A549 (cell line): ENCODE measurements at regions not wholly inside any gene's neighbourhood (a gene's known extent, or its start where the extent isn't known, plus 50 kb on each side); places are given as distances from the start of the nearest gene placed in this dataset.

ENCODE experiments used
- CEBPB ChIP-seq, 2 experiments: fragments of >200 bp in 1 of 2; sonication (Bioruptor Twin) in 1 of 2; formaldehyde crosslinking in 1 of 2; IDR thresholded peaks; 2 replicates each; pipeline ENCODE4 v1.6.1; 2012 to 2016
- CHD4 ChIP-seq: fragments of 200-600 bp; sonication (generic); IDR thresholded peaks from 2 replicates; pipeline ENCODE4 v1.6.1; 2016; ENCODE audit warnings: antibody characterized with exemption, mild to moderate bottlenecking, borderline replicate concordance
- EP300 ChIP-seq, 2 experiments: fragments of >200 bp; sonication (Bioruptor Twin); formaldehyde crosslinking; IDR thresholded peaks; 2 replicates in 1 of 2; 3 replicates in 1 of 2; pipeline ENCODE4 v1.6.1; 2016 to 2017
- GATA3 ChIP-seq: IDR thresholded peaks from 2 replicates; pipeline ENCODE4 v1.6.1; 2012; ENCODE audit warnings: borderline replicate concordance
- NR3C1 ChIP-seq: fragments of >200 bp; sonication (Bioruptor Twin); formaldehyde crosslinking; IDR thresholded peaks from 3 replicates; pipeline ENCODE4 v1.6.1; 2017
- POLR2A ChIP-seq: IDR thresholded peaks from 2 replicates; pipeline ENCODE4 v1.6.1; 2012; ENCODE audit warnings: mild to moderate bottlenecking, low read length
- TF ChIP-seq, protein P1 (sequence below): fragments of >200 bp; sonication (Bioruptor Twin); formaldehyde crosslinking; IDR thresholded peaks from 3 replicates; pipeline ENCODE4 v1.6.1; 2016
- TF ChIP-seq, protein P2 (sequence below): fragments of >200 bp; sonication (Bioruptor Twin); formaldehyde crosslinking; IDR thresholded peaks from 3 replicates; pipeline ENCODE4 v1.5.1; 2016

DNA sequence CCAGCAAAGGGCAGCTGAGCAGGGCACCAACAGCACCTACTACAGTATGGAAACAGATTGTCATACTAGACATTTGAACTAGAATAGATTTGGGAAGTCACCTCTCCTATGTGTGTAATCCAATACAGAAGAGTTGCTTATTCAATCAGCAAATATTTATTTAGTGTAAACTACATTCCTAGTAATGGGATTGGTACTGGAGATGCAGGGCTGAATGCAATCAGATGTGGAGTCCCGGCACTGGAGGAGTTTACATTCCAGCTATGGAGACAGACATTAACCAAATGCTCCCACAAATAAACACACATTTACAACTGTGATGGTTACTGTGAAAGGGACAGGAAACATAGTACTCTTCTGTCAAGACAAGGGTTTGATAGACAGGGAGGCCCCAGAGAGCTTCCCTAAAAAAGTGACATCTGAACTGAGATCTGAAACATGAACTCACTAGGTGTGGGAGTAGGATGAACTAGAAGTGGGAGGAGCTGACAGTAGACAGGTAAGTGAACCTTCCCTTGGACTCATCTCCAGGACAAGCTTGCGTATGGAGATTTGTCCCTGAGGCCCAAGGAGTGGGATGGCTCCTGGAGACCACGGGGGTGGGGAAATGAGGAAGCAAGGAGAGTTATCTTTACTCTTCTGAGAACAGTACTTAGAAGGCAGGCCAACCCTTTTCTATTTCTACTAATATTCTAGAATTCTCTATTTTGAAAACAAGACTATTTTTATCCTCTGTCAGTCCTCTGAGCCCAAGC is 420.5 kb downstream of the MAFB start:
- TF ChIP-seq CHD4 (no peak), NR3C1 (no peak), POLR2A (no peak), GATA3 (no peak), EP300 (IDR thresholded peaks at IDR 0.05) (no peak), CEBPB (IDR thresholded peaks at IDR 0.05) (no peak)
- TF ChIP-seq, protein P1, sequence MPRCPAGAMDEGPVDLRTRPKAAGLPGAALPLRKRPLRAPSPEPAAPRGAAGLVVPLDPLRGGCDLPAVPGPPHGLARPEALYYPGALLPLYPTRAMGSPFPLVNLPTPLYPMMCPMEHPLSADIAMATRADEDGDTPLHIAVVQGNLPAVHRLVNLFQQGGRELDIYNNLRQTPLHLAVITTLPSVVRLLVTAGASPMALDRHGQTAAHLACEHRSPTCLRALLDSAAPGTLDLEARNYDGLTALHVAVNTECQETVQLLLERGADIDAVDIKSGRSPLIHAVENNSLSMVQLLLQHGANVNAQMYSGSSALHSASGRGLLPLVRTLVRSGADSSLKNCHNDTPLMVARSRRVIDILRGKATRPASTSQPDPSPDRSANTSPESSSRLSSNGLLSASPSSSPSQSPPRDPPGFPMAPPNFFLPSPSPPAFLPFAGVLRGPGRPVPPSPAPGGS, result no peak
- TF ChIP-seq, protein P2, sequence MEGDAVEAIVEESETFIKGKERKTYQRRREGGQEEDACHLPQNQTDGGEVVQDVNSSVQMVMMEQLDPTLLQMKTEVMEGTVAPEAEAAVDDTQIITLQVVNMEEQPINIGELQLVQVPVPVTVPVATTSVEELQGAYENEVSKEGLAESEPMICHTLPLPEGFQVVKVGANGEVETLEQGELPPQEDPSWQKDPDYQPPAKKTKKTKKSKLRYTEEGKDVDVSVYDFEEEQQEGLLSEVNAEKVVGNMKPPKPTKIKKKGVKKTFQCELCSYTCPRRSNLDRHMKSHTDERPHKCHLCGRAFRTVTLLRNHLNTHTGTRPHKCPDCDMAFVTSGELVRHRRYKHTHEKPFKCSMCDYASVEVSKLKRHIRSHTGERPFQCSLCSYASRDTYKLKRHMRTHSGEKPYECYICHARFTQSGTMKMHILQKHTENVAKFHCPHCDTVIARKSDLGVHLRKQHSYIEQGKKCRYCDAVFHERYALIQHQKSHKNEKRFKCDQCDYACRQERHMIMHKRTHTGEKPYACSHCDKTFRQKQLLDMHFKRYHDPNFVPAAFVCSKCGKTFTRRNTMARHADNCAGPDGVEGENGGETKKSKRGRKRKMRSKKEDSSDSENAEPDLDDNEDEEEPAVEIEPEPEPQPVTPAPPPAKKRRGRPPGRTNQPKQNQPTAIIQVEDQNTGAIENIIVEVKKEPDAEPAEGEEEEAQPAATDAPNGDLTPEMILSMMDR, result no peak
